NCI-H460 (cell line): ENCODE measurements at regions not wholly inside any gene's neighbourhood (a gene's known extent, or its start where the extent isn't known, plus 50 kb on each side); places are given as distances from the start of the nearest gene placed in this dataset.
"Not testable (repeated sequence)": the region's sequence is repeated elsewhere in the genome, so short reads cannot be mapped to it uniquely, and the experiment has no call there.

Experiments used
- DNase-seq: peaks from one replicate; pipeline ENCODE4 v3.0.0-alpha.2; 2016; ENCODE audit warnings: low read depth; ENCODE audit errors: extremely low read depth

DNA sequence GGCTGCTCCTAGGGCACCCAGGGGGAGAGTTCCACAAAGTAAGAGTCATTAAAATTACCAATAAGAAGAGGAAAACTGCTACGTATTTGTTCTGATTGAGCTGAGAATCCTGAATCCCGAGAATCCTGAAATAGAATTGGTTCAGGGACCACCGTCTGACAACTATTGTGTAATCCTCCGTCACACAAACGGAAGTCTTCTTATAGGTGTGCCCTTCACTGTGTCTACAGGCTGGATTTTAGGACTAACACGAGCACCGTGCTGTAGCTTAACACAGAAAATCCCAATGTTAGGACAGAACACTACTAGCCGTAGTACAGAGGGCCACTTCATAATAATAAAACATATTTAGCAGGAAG is 50.6 kb upstream of the RNF182 start:
- DNase-seq, result no peak

DNA sequence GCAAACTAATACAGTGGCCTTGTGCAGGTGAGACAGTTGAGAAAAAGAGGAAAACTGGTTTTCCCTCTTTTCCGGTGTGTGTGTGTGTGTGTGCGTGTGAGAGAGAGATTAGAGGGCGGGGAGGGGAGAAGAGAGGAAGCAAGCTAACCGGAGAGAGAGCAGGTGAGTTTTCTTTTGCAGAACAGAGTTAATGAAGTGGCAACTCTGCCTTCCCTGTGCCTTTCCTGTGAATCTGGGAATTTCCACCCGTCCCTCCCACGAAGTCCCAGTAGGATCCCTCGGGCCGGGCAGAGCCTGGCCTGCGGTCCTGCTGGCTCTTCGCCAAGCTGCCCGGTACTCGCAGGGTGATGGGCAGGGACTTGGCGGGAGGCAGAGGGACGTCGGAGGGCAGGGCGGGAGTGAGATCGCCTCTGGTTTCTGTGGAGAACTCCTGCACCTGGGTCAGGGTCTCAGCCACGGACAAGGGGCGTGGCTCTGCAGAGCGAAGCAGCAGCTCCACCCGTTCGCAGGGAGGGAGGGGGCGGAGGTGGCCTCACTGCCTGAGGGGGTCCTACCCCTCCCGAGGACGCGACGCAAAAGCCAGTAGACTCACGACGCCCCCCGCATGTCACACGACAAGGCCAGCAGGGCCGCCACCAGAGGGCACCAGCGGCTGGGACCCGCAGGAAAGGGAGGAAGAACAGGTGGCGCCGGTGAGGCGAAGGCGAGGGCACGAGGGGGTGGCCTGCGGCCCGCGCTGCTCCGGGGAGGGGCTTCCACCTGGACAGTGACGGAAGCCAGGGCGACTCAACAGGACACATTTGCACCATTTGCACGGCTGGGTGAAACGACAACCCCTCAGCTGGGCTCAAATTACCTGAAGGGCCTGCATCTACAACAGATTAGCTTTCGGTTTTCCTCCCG is 51.2 kb upstream of the RNF182 start:
- peak; percentile 22 for DNase-seq

DNA sequence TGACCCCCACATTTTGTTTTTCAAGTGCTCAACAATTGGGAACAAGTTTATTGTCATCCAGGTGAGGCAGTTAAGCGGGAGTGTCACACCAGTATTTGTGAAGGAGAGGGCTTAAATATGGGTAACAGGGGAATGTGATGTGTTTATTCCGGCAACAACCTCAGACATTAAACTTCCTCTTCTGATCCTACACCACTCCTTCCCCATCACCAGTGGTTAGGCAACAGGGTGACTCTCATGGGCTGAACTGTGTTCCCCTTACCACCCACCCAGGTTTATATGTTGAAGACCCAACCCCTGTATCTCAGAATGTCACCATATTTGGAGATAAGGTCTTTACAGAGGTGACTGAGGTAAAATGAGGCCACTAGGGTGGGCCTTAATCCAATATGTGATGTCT is 52.1 kb upstream of the RNF182 start:
- DNase-seq, result no peak

DNA sequence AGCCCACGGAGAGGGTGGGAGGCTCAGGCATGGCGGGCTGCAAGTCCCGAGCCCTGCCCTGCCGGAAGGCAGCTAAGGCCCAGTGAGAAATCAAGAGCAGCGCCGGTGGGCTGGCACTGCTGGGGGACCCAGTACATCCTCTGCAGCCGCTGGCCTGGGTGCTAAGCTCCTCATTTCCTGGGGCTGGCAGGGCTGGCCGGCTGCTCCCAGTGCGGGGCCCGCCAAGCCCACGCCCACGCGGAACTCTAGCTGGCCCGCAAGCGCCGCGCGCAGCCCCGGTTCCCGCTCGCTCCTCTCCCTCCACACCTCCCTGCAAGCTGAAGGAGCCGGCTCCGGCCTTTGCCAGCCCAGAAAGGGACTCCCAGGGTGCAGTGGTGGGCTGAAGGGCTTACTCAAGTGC is 52.7 kb upstream of the RNF182 start:
- DNase-seq, result not testable (repeated sequence)

DNA sequence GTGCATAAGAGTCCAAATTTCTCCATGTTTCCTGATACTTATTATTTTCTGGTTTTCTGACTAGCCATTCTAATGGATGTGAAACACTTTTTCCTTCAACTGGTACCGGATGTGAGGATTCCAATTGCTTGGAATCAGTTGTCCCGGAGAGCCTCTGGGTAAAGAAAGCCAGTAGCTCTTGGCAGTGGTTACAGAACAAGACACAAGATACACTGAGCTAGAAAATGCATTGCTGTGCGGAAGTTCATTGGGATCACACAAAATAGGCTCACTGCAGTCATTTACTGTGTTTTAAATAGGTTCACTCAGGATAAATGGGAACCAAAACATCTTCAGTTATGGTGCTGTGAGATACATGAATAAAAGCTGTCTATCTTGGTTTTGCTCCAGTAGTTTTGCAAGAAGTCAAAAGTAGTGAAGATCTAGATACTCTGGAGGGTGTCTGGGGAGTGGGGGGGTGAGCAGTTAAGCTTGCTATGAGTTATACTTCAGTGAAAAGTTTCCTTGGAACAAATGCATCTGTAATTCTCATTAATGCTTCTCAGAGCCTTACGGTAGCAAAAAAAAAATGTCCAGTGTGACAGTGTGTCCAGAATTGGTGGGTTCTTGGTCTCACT is 54.4 kb upstream of the RNF182 start:
- DNase-seq, result no peak

DNA sequence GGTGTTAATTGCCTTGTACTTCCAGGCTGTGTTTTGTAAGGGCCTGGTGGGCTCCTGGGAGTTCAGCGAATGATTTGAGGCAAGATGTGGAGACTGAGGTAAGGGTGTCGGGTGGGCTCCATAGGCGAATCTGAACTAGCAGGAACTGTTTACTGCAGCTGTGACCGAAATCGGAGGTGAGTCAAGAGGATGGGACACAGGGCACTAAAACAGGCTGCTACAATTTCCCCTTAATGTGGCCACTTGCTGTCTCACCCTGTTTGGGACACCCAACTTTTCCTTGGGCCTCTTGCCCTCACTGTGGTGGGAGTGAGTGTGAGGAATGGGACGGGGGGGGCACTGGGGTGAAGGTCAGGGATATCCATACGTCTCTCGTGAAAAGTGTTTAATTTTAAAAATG is 53.9 kb upstream of the MCUR1 start:
- no peak for DNase-seq

DNA sequence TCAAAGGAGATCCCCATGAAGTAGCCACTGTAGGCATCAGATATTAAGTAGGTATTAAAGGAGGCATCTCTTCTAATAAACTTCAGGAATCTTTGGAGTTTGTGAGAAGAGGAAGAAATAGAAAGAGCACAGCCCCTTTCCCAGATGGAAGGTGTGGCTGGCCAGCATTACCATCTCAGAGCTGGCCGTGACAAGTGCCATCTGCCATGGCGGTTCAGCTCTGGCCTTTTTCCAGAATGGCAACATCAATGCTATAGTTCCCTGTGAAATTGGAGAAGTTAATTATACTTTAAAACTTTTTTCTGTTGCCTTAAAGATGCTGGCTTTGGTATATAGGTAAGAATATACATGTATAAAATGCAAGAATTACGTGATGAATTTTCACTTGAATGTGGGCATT is 51.9 kb upstream of the MCUR1 start:
- DNase-seq, result no peak

DNA sequence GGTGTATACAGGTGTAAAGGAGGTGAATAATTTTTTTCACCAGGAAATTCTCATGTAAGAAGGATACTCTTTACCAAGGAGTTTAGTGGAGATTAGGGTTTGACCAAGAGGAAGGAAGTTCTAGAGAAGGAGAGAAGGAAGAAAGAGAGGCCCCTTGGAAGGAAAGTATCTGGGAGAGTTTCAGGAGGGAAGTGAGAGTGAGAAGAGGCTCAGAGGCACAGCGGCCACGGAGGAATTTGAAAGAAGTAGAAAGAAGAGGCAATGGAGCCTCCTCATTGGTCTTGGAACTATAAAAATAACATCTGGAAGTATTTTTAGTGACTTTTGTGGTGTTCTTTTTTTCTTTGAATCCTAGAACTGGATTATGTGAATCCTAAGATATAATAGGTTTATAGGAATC is 50.8 kb upstream of the MCUR1 start:
- DNase-seq, result no peak

DNA sequence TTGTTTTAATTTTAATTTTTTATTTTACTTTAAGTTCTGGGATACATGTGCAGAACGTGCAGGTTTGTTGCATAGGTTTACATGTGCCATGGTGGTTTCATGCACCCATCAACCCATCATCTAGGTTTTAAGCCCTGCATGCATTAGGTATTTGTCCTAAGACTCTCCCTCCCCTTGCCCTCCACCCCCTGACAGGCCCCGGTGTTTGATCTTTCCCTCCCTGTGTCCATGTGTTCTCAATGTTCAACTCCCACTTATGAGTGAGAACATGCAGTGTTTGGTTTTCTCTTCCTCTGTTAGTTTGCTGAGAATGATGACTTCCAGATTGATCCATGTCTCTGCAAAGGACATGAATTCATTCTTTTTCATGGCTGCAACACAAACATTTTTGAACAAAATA is 50.3 kb upstream of the MCUR1 start:
- DNase-seq, result not testable (repeated sequence)
